Dermis blood vessel endothelial cell (primary cell): ENCODE measurements at regions not wholly inside any gene's neighbourhood (a gene's known extent, or its start where the extent isn't known, plus 50 kb on each side); places are given as distances from the start of the nearest gene placed in this dataset.
"Not testable (repeated sequence)": the region's sequence is repeated elsewhere in the genome, so short reads cannot be mapped to it uniquely, and the experiment has no call there.

Source experiments
- DNase-seq: peaks from one replicate; pipeline ENCODE4 v3.0.0; 2010

GRCh38 chr10:125451319-125451718 is 231.6 kb downstream of the TEX36 start:
- DNase-seq, result no peak

DNA sequence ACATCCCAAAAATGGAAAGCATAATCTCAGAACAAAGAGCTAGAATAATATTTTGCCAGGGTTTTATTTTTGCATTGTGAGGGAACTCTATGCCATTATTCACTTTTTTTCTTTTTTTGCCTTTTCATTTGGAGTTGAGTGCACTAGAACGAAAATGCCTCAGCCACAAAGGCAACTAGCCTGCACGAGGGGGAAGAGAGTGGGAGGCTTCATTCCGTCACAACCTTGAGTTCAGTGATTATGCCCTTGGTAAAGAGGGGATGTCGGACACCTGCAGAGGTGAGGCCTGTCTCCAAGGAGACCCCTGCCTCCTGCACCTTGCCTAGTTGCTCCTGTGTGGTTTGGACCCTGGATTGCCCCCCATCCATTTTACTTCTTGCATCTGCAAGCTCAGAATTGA is 232.7 kb downstream of the TEX36 start:
- DNase-seq, result no peak

DNA sequence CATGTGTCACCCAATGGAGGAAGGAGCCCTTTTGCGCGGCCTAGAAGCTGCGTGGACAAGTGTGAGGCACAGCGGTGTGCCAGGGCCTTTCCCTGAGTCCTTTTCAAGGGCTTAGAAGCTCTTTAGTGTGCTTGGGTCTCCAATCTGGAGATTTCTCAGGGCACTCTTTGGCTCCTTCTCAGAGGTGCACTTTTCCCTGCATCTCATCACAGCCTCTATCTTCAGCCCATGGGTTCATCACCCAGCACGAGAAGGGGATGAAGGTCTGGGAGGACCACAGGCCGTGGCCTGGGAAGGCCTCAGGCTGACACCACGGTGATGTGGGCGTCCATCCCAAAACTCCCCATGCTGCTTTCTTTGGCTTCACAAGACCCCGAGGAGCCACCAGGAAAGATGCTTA is 233.4 kb downstream of the TEX36 start:
- DNase-seq, result no peak

DNA sequence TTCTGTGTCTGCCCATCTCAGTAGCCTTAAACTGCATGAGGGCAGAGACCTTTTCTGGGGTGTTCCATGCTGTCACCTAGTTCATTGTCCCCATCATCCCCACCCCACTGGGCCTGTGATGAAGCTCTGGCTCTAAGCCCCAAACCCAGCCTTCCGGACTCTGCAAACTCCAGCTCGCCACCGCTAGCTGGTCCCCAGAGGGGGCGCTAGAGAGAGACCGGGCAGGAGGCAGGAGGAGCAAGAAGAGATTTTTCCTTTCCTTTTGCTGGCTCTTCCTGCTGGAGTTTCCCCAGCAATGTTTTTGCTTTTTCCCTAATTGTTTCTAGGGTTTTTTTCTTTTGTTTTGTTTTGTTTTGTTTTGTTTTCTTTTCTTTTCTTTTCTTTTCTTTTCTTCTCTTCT is 234.4 kb downstream of the TEX36 start:
- peak; percentile 47 for DNase-seq

GRCh38 chr10:125444790-125445189 is 238.2 kb downstream of the TEX36 start:
- DNase-seq, result no peak

DNA sequence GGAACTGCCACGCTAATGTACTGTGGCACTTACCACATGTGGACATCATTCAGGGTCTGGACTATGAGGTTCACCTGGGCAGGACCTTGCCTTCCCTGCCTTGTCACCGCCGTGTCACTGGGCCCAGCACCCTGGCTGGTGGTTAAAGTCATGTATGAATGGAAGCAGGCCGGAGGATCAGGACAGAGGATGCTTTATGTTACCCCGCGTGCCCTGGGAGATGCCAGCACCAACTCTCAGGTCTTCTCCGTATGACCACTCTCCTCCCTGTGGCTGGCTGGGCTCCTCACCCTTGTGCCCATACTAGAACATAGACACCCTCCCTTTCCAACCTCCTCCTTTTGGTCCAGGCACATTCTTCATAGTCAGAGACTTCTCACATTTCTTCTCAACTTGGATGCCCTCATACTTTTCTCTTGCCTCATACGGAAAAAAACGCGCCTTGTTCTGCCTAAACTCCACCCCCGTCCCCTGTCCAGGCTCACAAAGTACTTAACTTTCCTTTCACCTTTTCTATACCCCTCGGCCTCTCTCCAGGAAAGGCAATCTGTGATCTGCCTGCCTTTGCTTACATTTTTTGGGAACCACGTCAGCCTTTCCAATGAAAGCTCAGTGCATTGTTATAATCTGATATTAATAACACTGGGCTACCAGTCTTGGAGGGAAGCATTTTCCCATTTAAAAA is 240.0 kb downstream of the TEX36 start:
- DNase-seq, result no peak

- DNase-seq, result no peak
Observed at GRCh38 chr10:125441151-125441550, 241.8 kb downstream of the TEX36 start.

DNA sequence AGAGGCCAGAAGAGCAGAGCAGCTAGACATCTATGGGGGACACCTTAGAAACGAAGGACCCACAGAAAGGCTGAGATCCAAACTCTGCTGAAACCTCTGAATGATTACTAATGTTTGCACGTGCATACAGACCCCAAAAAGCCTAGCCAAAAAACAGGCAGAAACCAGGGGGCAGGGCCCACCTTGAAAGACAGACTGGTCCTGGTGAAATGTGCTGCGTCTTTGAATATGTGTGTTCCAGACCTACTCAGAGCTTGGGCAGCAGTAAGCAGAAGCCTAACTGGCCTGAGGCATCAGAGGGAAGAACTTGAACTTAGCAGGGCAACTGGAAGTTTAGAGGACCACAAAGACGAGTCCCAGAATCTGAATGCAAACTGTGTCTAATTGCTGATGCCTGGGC is 251.8 kb downstream of the TEX36 start:
- DNase-seq, result no peak

- no peak for DNase-seq
Observed at GRCh38 chr10:125428054-125428453, 254.9 kb downstream of the TEX36 start.

GRCh38 chr10:125424191-125424847 is 258.6 kb downstream of the TEX36 start:
- DNase-seq, result no peak

DNA sequence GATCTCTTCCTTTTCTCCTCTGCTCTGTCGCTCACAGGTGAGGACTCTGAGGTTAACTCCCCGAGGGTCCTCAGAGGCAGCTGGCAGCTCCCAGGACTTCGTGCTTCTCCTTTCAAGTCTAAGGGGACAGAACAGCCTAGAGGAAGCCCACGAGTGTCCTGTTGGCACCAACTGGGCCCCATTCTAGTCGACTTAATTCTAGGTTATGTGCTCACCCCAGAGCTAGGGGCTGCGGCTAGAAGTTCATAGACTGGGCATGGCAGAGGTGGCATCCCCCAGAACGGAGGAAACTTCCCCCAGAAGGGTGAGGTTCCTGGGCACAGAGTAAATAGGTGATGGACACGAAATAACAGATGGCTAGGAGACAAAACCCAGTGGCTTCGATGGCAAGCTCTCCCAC is 259.4 kb downstream of the TEX36 start:
- no peak for DNase-seq

GRCh38 chr10:125419831-125420230 is 259.5 kb upstream of the CTBP2 start:
- no peak for DNase-seq

DNA sequence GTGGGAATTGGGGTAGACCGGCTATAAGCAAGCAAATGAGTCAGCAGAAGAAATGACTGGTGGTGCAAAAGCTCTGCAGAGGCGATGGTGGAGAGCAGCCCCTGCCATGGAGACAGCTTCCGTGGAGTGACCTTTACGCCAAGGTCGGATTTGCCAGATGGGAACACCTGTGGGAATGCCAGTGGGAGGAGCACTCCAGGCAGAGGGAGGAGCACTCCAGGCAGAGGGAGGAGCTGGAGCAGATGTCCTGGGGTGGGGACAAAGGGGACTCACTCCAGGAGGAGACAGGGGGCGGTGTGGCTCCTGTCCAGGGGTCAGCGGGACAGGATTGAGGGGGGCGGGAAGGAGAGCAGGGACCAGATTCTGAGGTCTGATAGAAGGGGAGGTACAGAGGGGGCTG is 258.8 kb upstream of the CTBP2 start:
- DNase-seq, result no peak

GRCh38 chr10:125417605-125418004 is 257.2 kb upstream of the CTBP2 start:
- DNase-seq, result no peak

GRCh38 chr10:125415964-125416363 is 255.6 kb upstream of the CTBP2 start:
- DNase-seq, result no peak

DNA sequence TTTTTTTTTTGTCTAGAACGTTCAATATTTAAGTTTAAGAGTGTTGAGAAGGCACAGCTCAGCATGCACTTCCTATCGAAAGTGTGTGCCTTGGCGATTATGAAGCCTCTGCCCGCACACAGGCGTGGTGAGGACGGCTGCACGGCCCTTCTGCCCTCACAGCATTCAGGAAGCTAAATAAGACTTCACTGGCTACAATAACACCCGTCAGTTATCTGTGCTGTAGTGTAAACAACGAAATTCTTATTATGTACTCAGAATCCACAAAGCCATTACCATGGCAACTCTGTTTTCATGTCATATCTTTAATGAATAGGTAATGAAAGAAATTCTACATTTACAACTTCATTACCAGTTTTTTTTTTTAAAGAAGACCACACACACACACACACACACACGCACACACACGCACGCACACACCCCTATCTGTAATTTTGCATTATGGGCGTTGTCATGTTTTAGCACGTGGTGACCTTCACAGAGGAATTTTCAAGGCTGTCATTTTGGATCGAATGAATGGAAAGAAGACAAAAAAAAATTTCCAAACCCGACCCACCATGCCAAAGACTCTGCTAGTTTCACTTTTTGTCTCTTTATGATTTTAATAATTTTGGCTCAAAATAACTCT is 254.8 kb upstream of the CTBP2 start:
- DNase-seq, result peak; percentile 21

- peak; percentile 26 for DNase-seq
Observed at GRCh38 chr10:125411724-125412123, 251.4 kb upstream of the CTBP2 start.

DNA sequence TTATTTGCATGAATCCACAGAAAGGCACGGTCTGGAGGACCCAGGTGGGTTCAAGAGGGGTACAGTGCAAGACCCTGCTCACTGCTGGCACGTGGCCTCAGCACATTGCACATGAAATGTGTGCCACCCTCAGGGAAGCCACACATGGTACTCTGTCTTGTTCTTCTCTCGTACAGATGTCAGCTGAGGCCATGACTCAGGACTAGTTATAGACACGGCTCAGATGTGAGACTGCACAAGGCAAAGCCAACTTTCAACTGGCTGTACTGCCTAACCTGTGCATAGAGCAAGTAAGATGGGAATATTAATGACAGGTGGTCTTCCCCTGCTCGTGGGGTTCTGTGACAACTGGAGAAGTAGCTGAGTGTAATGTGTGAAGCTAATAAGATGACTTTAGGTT is 249.4 kb upstream of the CTBP2 start:
- DNase-seq, result no peak

- DNase-seq, result no peak
Observed at GRCh38 chr10:125407557-125407956, 247.2 kb upstream of the CTBP2 start.

DNA sequence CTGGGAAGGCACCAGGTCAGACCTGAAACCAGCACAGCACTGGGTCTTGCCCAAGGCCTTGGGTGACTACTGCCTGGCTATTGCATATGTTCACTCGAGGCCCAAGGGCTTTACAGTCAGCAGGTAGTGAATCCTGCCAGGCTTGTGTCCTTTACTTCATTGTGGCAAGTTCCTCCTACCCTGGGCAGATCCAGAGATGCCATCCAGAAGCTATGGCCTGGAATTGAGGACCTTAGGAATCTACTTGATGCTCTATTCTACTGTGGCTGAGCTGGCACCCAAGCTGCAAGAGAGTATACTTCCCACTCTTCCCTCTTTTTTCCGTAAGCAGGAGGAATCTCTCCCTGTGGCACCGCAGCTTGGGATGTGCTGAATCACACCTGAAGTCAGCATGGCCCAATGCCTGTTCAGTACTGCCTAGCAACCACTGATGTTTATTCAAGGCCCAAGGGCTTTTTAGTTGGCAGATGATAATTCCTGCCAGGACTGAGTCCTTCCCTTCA is 246.7 kb upstream of the CTBP2 start:
- no peak for DNase-seq

DNA sequence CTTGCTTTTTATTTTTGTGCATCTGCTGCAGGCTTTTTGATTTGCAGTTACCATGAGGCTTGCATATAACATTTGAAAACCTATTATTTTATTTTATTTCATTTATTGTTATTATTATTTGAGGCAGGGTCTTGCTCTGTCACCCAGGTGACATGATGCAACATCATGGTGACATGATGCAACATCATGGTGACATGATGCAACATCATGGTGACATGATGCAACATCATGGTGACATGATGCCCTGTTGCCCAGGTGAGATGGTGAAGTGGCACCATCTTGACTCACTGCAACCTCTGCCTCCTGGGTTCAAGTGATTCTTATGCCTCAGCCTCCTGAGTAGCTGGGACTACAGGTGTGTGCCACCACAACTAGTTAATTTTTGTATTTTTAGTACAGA is 244.5 kb upstream of the CTBP2 start:
- DNase-seq, result not testable (repeated sequence)

DNA sequence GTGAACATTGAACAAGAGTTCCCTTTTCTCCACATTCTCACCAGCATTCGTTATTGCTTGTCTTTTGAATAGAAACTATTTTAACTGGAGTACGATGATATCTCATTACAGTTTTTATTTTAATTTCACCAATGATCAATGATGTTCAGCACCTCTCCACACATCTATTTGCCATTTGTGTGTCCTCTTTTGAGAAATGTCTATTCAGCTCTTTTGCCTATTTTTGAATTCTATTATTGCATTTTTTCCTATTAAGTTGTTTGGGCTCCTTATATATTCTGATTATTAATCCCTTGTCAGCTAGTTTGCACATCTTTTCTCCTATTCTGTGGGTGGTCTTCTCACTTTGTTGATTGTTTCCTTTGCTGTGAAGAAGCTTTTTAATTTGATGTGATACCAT is 241.1 kb upstream of the CTBP2 start:
- DNase-seq, result no peak

- DNase-seq, result no peak
Observed at GRCh38 chr10:125399289-125399688, 238.9 kb upstream of the CTBP2 start.

DNA sequence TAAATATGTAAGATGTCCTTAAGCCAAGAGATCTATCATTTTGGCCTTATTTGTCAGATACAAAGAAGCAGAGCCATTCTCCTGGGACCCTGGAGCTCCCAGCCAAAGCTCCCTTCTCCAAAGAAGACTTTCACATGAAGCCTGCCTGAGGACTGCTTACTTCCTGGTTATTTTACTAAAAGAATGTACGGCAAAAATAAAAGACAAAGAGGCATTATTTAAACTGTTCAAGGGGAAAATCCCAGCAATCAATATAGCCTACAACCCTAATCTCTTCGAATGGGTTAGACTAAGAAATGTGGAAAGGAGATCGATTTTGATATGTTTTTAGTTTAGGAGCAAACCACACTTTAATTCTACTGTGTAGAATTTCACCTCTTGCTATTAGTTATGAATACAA is 237.9 kb upstream of the CTBP2 start:
- DNase-seq, result no peak
